ENCODE measurements at regions not wholly inside any gene's neighbourhood (a gene's known extent, or its start where the extent isn't known, plus 50 kb on each side); places are given as distances from the start of the nearest gene placed in this dataset.

DNA sequence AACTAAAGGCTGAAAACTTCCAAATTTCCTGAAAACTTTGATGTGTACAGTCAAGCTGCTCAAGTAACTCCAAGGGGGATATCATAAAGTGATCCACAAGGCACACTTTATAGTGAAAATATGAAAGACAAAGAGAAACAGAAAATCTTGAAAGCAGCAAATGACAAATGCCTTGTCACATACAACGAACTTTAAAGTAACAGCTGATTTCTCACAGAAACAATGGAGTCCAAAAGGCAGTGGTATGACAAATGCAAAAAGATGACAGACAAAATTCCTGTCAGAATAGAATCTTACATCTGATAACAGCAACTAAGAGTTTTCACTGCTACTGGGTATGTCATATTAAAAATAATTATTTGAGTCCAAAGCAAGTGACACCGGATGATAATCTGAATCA, 1602.3 kb upstream of the PRR20A start:
- H3K36me3 ChIP-seq (ENCODE audit: control insufficient read depth in 4 of 4, insufficient read depth in 3 of 4, low read depth in 1 of 4, low read length in 3 of 4): no peaks in the 10 kb centered on the region
- no peak for DNase-seq (ENCODE audit: low spot score)
- no peak overlapping the region for H3K27ac ChIP-seq (ENCODE audit: low read depth in 1 of 2, low read length in 2 of 2)
- H3K9me3 ChIP-seq (ENCODE audit: control insufficient read depth in 4 of 4, low read length in 3 of 4): peaks cover 0 to 3% (median 0%) of the 10 kb centered on the region in 4 donors
- H3K4me1 ChIP-seq (ENCODE audit: control insufficient read depth in 4 of 4, insufficient read depth in 4 of 4, low read length in 3 of 4): no peaks in the 10 kb centered on the region
- no peaks in the 10 kb centered on the region for H3K27me3 ChIP-seq (ENCODE audit: control insufficient read depth in 4 of 4, insufficient read depth in 4 of 4, low read length in 3 of 4)
- no peak overlapping the region for H3K4me3 ChIP-seq (ENCODE audit: low read depth in 1 of 3, low read length in 3 of 3)
- no peak overlapping the region for H3K9ac ChIP-seq (ENCODE audit: low read depth in 1 of 2, low read length in 2 of 2)
- TF ChIP-seq HNF4G (IDR thresholded peaks at IDR 0.05): no peak
- no peak for TF ChIP-seq RXRA (IDR thresholded peaks at IDR 0.05)
- TF ChIP-seq TAF1 (conservative IDR thresholded peaks at IDR 0.05): no peak
- no peak for TF ChIP-seq YY1 (IDR thresholded peaks at IDR 0.05)
- WGBS: 78% methylated on average over 2 of the region's 2 CpGs

DNA sequence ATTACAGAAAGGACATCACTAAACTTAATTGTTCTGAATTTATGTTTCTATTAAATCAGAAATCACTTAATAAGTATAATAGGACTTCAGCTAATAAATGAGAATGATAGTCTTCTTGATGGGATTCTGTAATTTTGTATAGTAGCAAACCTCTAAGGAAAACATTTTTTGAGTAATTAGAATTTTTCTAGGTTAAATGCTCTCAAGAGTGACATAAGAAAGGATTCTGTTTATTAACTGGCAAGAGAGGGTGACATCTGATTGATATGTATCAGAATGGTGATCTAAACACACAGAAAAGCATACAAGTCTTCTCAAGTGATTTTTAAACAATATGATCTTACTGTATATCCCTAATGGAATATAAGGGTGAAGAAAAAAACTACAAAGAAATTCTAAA, 1597.7 kb upstream of the PRR20A start:
- Histone ChIP-seq H3K9me3 (ENCODE audit: control insufficient read depth in 4 of 4, low read length in 3 of 4) (no peaks in the 10 kb centered on the region), H3K9ac (ENCODE audit: low read depth in 1 of 2, low read length in 2 of 2) (no peak overlapping the region), H3K27me3 (ENCODE audit: control insufficient read depth in 4 of 4, insufficient read depth in 4 of 4, low read length in 3 of 4) (no peaks in the 10 kb centered on the region), H3K4me1 (ENCODE audit: control insufficient read depth in 4 of 4, insufficient read depth in 4 of 4, low read length in 3 of 4) (no peaks in the 10 kb centered on the region), H3K4me3 (ENCODE audit: low read depth in 1 of 3, low read length in 3 of 3) (no peak overlapping the region), H3K27ac (ENCODE audit: low read depth in 1 of 2, low read length in 2 of 2) (no peak overlapping the region), H3K36me3 (ENCODE audit: control insufficient read depth in 4 of 4, insufficient read depth in 3 of 4, low read depth in 1 of 4, low read length in 3 of 4) (no peaks in the 10 kb centered on the region)
- no peak for TF ChIP-seq GABPA (IDR thresholded peaks at IDR 0.05 in 1 of 2, conservative IDR thresholded peaks at IDR 0.05 in 1 of 2)
- no peak for DNase-seq (ENCODE audit: low spot score)

DNA sequence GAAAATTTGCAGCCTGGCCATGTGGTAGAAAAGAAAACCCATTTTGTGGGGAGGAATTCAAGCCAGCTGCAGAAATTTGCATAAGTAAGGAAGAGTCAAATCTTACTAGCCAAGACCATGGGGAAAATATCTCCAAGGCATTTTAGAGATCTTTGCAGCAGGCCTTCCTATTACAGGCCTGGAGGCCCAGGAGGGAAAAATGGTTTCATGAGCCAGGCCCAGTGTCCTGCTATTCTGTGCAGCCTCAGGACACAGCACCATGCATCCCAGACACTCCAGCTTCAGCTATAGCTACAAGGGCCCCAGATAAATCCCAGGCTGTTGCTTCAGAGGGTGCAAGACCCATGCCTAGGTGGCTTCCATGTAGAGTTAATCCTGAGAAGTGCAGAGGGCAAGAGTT, 1590.1 kb upstream of the PRR20A start:
- H3K9me3 ChIP-seq (ENCODE audit: control insufficient read depth in 4 of 4, low read length in 3 of 4): peaks cover 0 to 4% (median 0%) of the 10 kb centered on the region in 4 donors
- TF ChIP-seq TAF1 (conservative IDR thresholded peaks at IDR 0.05) (no peak), EGR1 (IDR thresholded peaks at IDR 0.05; ENCODE audit: low read depth in 2 of 2) (no peak), SP1 (IDR thresholded peaks at IDR 0.05) (no peak), RAD21 (IDR thresholded peaks at IDR 0.05) (no peak), FOXA1 (IDR thresholded peaks at IDR 0.05) (no peak), FOXA2 (IDR thresholded peaks at IDR 0.05) (no peak), NR2F2 (IDR thresholded peaks at IDR 0.05) (no peak), JUND (IDR thresholded peaks at IDR 0.05) (no peak), HNF4A (conservative IDR thresholded peaks at IDR 0.05) (no peak), RXRA (IDR thresholded peaks at IDR 0.05) (no peak), HNF4G (IDR thresholded peaks at IDR 0.05) (no peak)
- TF ChIP-seq, protein P1, sequence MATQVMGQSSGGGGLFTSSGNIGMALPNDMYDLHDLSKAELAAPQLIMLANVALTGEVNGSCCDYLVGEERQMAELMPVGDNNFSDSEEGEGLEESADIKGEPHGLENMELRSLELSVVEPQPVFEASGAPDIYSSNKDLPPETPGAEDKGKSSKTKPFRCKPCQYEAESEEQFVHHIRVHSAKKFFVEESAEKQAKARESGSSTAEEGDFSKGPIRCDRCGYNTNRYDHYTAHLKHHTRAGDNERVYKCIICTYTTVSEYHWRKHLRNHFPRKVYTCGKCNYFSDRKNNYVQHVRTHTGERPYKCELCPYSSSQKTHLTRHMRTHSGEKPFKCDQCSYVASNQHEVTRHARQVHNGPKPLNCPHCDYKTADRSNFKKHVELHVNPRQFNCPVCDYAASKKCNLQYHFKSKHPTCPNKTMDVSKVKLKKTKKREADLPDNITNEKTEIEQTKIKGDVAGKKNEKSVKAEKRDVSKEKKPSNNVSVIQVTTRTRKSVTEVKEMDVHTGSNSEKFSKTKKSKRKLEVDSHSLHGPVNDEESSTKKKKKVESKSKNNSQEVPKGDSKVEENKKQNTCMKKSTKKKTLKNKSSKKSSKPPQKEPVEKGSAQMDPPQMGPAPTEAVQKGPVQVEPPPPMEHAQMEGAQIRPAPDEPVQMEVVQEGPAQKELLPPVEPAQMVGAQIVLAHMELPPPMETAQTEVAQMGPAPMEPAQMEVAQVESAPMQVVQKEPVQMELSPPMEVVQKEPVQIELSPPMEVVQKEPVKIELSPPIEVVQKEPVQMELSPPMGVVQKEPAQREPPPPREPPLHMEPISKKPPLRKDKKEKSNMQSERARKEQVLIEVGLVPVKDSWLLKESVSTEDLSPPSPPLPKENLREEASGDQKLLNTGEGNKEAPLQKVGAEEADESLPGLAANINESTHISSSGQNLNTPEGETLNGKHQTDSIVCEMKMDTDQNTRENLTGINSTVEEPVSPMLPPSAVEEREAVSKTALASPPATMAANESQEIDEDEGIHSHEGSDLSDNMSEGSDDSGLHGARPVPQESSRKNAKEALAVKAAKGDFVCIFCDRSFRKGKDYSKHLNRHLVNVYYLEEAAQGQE (IDR thresholded peaks at IDR 0.05): no peak
- TF ChIP-seq, protein P2, sequence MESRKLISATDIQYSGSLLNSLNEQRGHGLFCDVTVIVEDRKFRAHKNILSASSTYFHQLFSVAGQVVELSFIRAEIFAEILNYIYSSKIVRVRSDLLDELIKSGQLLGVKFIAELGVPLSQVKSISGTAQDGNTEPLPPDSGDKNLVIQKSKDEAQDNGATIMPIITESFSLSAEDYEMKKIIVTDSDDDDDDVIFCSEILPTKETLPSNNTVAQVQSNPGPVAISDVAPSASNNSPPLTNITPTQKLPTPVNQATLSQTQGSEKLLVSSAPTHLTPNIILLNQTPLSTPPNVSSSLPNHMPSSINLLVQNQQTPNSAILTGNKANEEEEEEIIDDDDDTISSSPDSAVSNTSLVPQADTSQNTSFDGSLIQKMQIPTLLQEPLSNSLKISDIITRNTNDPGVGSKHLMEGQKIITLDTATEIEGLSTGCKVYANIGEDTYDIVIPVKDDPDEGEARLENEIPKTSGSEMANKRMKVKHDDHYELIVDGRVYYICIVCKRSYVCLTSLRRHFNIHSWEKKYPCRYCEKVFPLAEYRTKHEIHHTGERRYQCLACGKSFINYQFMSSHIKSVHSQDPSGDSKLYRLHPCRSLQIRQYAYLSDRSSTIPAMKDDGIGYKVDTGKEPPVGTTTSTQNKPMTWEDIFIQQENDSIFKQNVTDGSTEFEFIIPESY (IDR thresholded peaks at IDR 0.05): no peak

More for the DNA sequence above, 1590.1 kb upstream of the PRR20A start:
- H3K27ac ChIP-seq (ENCODE audit: low read depth in 1 of 2, low read length in 2 of 2): no peak overlapping the region
- peaks cover 0 to 3% (median 0%) of the 10 kb centered on the region in 4 donors for H3K27me3 ChIP-seq (ENCODE audit: control insufficient read depth in 4 of 4, insufficient read depth in 4 of 4, low read length in 3 of 4)
- H3K4me3 ChIP-seq (ENCODE audit: low read depth in 1 of 3, low read length in 3 of 3): no peak overlapping the region
- DNase-seq (ENCODE audit: low spot score): no peak
- no peaks in the 10 kb centered on the region for H3K36me3 ChIP-seq (ENCODE audit: control insufficient read depth in 4 of 4, insufficient read depth in 3 of 4, low read depth in 1 of 4, low read length in 3 of 4)
- no peak overlapping the region for H3K9ac ChIP-seq (ENCODE audit: low read depth in 1 of 2, low read length in 2 of 2)
- no peaks in the 10 kb centered on the region for H3K4me1 ChIP-seq (ENCODE audit: control insufficient read depth in 4 of 4, insufficient read depth in 4 of 4, low read length in 3 of 4)
